Natural killer cell (primary cell): ENCODE measurements at regions not wholly inside any gene's neighbourhood (a gene's known extent, or its start where the extent isn't known, plus 50 kb on each side); places are given as distances from the start of the nearest gene placed in this dataset.
"Not testable (repeated sequence)": the region's sequence is repeated elsewhere in the genome, so short reads cannot be mapped to it uniquely, and the experiment has no call there.

ENCODE experiments used
- ATAC-seq, 3 donors: fragments of 150-1000 bp in 2 of 3; fragments of 200-7000 bp in 1 of 3; cut with Tn5 transposase; 1 replicate in 1 of 3; 2 replicates in 2 of 3; pipeline ENCODE4 v1.10.0; 2021; ENCODE audit warnings: mild to moderate bottlenecking in 2 of 3, moderate library complexity in 2 of 3
- DNase-seq, 2 donors: peaks; one replicate each; pipeline versions ENCODE4 v3.0.0 to v3.0.0-alpha.2; 2013 to 2021; ENCODE audit warnings: mixed read lengths in 1 of 2
- H3K27ac ChIP-seq: one replicate; pipeline ENCODE4 v1.5.1; 2013; ENCODE audit warnings: mild to moderate bottlenecking, low read length
- H3K27me3 ChIP-seq: one replicate; pipeline ENCODE4 v1.6.1; 2013; ENCODE audit warnings: low read length; ENCODE audit not compliant: control insufficient read depth, insufficient read depth
- H3K36me3 ChIP-seq: one replicate; pipeline ENCODE4 v1.6.1; 2013; ENCODE audit warnings: low read length; ENCODE audit not compliant: control insufficient read depth, insufficient read depth
- H3K4me1 ChIP-seq: one replicate; pipeline ENCODE4 v1.6.1; 2013; ENCODE audit warnings: low read length; ENCODE audit not compliant: control insufficient read depth, insufficient read depth
- H3K4me3 ChIP-seq: one replicate; pipeline ENCODE4 v1.5.1; 2013; ENCODE audit warnings: low read length
- H3K9me3 ChIP-seq: one replicate; pipeline ENCODE4 v1.6.1; 2013; ENCODE audit warnings: low read length; ENCODE audit not compliant: control insufficient read depth, insufficient read depth
- H3K27ac Mint-ChIP-seq, 2 donors: one replicate each; pipeline ENCODE4 v1.8.0; 2022; ENCODE audit warnings: mild to moderate bottlenecking in 2 of 2, mixed read lengths in 2 of 2, moderate library complexity in 1 of 2
- H3K27me3 Mint-ChIP-seq, 2 donors: one replicate each; pipeline ENCODE4 v1.8.0; 2022; ENCODE audit warnings: low read depth in 2 of 2, mixed read lengths in 2 of 2
- H3K36me3 Mint-ChIP-seq: one replicate; pipeline ENCODE4 v1.8.0; 2022; ENCODE audit warnings: mixed read lengths
- H3K4me1 Mint-ChIP-seq, 2 donors: one replicate each; pipeline ENCODE4 v1.8.0; 2022; ENCODE audit warnings: mixed read lengths in 2 of 2
- H3K4me3 Mint-ChIP-seq: one replicate; pipeline ENCODE4 v1.8.0; 2022; ENCODE audit warnings: mild to moderate bottlenecking, moderate library complexity, mixed read lengths
- H3K9me3 Mint-ChIP-seq, 2 donors: one replicate each; pipeline ENCODE4 v1.8.0; 2022; ENCODE audit warnings: mixed read lengths in 2 of 2
- whole genome bisulfite sequencing: methylation state at CpG from one replicate; pipeline ENCODE4 v1.1.7; 2013; ENCODE audit warnings: missing lambda C conversion rate; ENCODE audit not compliant: insufficient coverage; 5-methylcytosine and 5-hydroxymethylcytosine counted together
- intact Hi-C: fragments of 100-400 bp; cut with micrococcal nuclease; formaldehyde crosslinking; loops from one replicate; pipeline ENCODE4 v1.14.2; 2022
- TF ChIP-seq, protein P1 (sequence below): fragments of 200-600 bp; IDR thresholded peaks from one replicate; pipeline ENCODE4 v1.8.0; 2022; ENCODE audit warnings: antibody characterized with exemption

DNA sequence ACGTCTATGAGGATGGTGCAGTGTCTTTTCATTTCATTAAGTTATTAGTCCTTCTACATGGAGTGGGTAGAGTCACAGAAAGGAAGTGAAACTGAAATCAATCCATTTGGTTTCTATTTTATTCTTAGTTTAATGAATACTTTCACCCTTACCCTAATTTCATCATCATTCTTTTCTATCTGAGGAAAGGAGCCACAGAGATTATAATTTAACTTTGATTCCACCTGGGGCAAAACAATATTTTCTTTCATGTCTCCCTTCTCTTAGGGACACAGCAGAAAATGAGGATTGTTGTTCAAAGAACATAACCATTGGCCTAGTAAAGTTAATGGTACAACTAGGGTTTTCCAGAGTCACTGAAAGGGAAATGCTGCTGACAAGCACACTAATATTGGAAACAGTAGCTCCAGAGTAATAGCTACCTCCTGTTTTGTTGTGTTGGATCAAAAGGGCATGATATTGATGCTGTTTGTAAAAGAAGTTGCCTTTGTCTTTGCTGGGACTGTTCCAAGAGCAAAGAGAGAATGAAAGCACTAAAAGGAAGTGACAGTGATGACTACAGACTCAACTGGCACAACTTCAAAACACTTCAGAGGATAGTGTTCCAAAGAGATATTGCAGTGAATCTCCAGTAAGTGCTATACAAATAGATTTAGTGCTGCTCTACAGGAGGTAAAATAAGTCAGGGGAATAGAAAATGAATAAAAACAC, 247.1 kb upstream of the PITX2 start:
- H3K4me1 Mint-ChIP-seq, result no peaks in the 10 kb centered on the region
- intact Hi-C loops, result no loop called here
- Histone ChIP-seq H3K36me3 (no peaks in the 10 kb centered on the region), H3K4me1 (no peaks in the 10 kb centered on the region), H3K27ac (no peak overlapping the region), H3K4me3 (no peak overlapping the region), H3K9me3 (no peaks in the 10 kb centered on the region), H3K27me3 (no peaks in the 10 kb centered on the region)
- no peaks in the 10 kb centered on the region for H3K36me3 Mint-ChIP-seq
- WGBS, result no CpG with 5 or more reads among the region's 1 CpG
- no peaks in the 10 kb centered on the region for H3K27me3 Mint-ChIP-seq
- H3K9me3 Mint-ChIP-seq, result peaks cover 3 to 6% of the 10 kb centered on the region in 2 donors
- ATAC-seq (no peak), DNase-seq (no peak)
- TF ChIP-seq, protein P1, sequence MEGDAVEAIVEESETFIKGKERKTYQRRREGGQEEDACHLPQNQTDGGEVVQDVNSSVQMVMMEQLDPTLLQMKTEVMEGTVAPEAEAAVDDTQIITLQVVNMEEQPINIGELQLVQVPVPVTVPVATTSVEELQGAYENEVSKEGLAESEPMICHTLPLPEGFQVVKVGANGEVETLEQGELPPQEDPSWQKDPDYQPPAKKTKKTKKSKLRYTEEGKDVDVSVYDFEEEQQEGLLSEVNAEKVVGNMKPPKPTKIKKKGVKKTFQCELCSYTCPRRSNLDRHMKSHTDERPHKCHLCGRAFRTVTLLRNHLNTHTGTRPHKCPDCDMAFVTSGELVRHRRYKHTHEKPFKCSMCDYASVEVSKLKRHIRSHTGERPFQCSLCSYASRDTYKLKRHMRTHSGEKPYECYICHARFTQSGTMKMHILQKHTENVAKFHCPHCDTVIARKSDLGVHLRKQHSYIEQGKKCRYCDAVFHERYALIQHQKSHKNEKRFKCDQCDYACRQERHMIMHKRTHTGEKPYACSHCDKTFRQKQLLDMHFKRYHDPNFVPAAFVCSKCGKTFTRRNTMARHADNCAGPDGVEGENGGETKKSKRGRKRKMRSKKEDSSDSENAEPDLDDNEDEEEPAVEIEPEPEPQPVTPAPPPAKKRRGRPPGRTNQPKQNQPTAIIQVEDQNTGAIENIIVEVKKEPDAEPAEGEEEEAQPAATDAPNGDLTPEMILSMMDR, result no peak
- H3K27ac Mint-ChIP-seq, result no peak overlapping the region
- no peak overlapping the region for H3K4me3 Mint-ChIP-seq

DNA sequence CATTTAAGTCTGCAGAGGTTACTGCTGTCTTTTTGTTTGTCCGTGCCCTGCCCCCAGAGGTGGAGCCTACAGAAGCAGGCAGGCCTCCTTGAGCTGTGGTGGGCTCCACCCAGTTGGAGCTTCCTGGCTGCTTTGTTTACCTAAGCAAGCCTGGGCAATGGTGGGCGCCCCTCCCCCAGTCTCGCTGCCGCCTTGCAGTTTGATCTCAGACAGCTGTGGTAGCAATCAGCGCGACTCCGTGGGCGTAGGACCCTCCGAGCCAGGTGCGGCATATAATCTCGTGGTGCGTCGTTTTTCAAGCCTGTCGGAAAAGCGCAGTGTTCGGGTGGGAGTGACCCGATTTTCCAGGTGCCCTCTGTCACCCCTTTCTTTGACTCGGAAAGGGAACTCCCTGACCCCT, 253.3 kb upstream of the PITX2 start:
- ATAC-seq, H3K36me3 Mint-ChIP-seq, intact Hi-C loops, H3K4me3 Mint-ChIP-seq, H3K27ac Mint-ChIP-seq, H3K36me3 ChIP-seq, H3K27ac ChIP-seq, H3K4me1 Mint-ChIP-seq, H3K27me3 Mint-ChIP-seq, DNase-seq, H3K4me1 ChIP-seq, H3K27me3 ChIP-seq, H3K4me3 ChIP-seq, H3K9me3 Mint-ChIP-seq, H3K9me3 ChIP-seq: not testable (repeated sequence)
- WGBS, result 90% methylated on average over 17 of the region's 18 CpGs

DNA sequence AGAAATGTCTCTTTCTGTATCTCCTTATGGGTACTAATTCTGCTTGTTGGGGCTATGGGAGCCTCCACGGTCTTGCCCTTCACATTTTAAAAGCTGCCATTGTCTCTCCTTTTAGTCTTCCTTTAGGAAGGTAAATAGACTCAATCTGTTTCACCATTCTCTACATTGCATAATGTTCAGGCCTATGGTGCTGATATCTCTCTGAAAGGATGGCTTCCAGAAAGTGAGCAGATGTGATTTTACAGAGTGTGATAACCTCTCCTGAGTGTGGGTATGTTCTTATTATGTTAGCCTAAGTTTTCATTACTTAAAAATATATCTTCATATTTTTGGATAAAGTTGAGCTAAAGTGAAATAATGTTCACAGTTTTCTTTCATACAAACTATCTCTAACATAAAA, 254.0 kb upstream of the PITX2 start:
- H3K27me3 ChIP-seq, result no peaks in the 10 kb centered on the region
- H3K9me3 Mint-ChIP-seq, result peaks cover 4 to 5% of the 10 kb centered on the region in 2 donors
- H3K9me3 ChIP-seq, result no peaks in the 10 kb centered on the region
- H3K27ac ChIP-seq, result no peak overlapping the region
- H3K4me1 Mint-ChIP-seq, result no peaks in the 10 kb centered on the region
- peaks cover 7% of the 10 kb centered on the region for H3K36me3 Mint-ChIP-seq
- no peak overlapping the region for H3K4me3 ChIP-seq
- no peak overlapping the region for H3K4me3 Mint-ChIP-seq
- no peaks in the 10 kb centered on the region for H3K4me1 ChIP-seq
- no CpG with 5 or more reads among the region's 1 CpG for WGBS
- DNase-seq (no peak), ATAC-seq (no peak)
- TF ChIP-seq, protein P1, result no peak
- no peaks in the 10 kb centered on the region for H3K36me3 ChIP-seq
- no peaks in the 10 kb centered on the region for H3K27me3 Mint-ChIP-seq
- intact Hi-C loops, result no loop called here
- H3K27ac Mint-ChIP-seq, result no peak overlapping the region

DNA sequence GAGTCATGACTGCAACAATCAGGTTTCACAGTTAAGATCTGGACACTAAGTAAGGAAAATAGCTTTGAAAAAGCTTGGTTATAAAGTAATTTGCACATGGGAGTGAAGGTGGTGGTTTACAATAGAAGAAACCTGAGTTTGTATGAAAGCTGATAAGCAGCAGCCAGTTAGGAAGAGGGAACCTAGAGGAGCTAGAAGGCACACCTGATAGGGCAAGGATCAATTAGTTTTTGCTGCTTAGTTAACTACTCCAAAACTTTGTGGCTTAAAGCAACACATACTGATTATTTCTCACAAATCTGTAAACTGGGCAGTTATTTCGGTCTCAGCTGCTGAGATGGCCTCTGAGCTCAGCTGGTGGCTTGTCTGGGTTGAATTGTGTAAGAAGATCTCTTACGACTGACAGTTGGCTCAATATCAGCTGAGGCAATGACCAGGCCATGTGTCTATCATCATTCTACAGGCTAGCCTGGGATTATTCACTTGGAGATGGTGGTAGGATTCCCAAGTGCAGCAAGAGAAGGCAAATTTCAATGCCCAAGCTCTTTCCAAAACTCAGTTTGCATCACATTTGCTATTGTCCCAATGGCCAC, 255.0 kb upstream of the PITX2 start:
- H3K4me1 ChIP-seq, result no peaks in the 10 kb centered on the region
- no peak overlapping the region for H3K4me3 ChIP-seq
- peaks cover 4 to 5% of the 10 kb centered on the region in 2 donors for H3K9me3 Mint-ChIP-seq
- H3K36me3 Mint-ChIP-seq, result peaks cover 7% of the 10 kb centered on the region
- no peaks in the 10 kb centered on the region for H3K4me1 Mint-ChIP-seq
- H3K9me3 ChIP-seq, result no peaks in the 10 kb centered on the region
- H3K27ac Mint-ChIP-seq, result no peak overlapping the region
- H3K36me3 ChIP-seq, result no peaks in the 10 kb centered on the region
- no peaks in the 10 kb centered on the region for H3K27me3 Mint-ChIP-seq
- 50% methylated on average over 2 of the region's 2 CpGs for WGBS
- intact Hi-C loops, result no loop called here
- ATAC-seq (no peak), DNase-seq (no peak)
- no peak overlapping the region for H3K4me3 Mint-ChIP-seq
- no peak overlapping the region for H3K27ac ChIP-seq
- TF ChIP-seq, protein P1, result no peak
- H3K27me3 ChIP-seq, result no peaks in the 10 kb centered on the region
